Mucosa of descending colon (tissue), 3 donors: ENCODE measurements at regions not wholly inside any gene's neighbourhood (a gene's known extent, or its start where the extent isn't known, plus 50 kb on each side); places are given as distances from the start of the nearest gene placed in this dataset.
"Not testable (repeated sequence)": the region's sequence is repeated elsewhere in the genome, so short reads cannot be mapped to it uniquely, and the experiment has no call there.

Experiments used
- ATAC-seq: fragments of 200-7000 bp; cut with Tn5 transposase; one replicate; pipeline ENCODE4 v1.9.1; 2020; ENCODE audit warnings: mild to moderate bottlenecking, moderate library complexity
- DNase-seq, 3 donors: peaks; one replicate each; pipeline ENCODE4 v3.0.0-alpha.2; 2020
- H3K36me3 ChIP-seq: fragments of 200-600 bp; one replicate; pipeline ENCODE4 v1.8.0; 2021; ENCODE audit warnings: low read depth, mild to moderate bottlenecking
- H3K4me1 ChIP-seq: fragments of 200-600 bp; one replicate; pipeline ENCODE4 v1.8.0; 2021; ENCODE audit warnings: low read depth, mild to moderate bottlenecking
- H3K4me3 ChIP-seq: fragments of 200-600 bp; one replicate; pipeline ENCODE4 v1.8.0; 2021; ENCODE audit warnings: mild to moderate bottlenecking
- H3K9me3 ChIP-seq: fragments of 200-600 bp; one replicate; pipeline ENCODE4 v1.8.0; 2021; ENCODE audit warnings: mild to moderate bottlenecking
- CTCF ChIP-seq: fragments of 200-600 bp; IDR thresholded peaks from one replicate; pipeline ENCODE4 v1.8.0; 2022; ENCODE audit warnings: antibody characterized with exemption, mild to moderate bottlenecking
- intact Hi-C, 2 donors: fragments of 100-400 bp; cut with DNase I in 1 of 2; cut with micrococcal nuclease in 1 of 2; formaldehyde crosslinking; loops; one replicate each; pipeline versions ENCODE4 v1.11.0 to v1.11.1; 2022; cut with DNase I, micrococcal nuclease
- donor health status: DM: no; HTN: no; CAD: no; lungs with moderate emphysema.
- donor health status: DM: no; HTN: no; CAD: no.
- donor health status: DM: no; HTN: yes; CAD: no.

- ATAC-seq: no peak
- no peak for DNase-seq
- intact Hi-C loops: no loop called here
- H3K36me3 ChIP-seq: no peaks in the 10 kb centered on the region
- TF ChIP-seq CTCF: no peak
- no peaks in the 10 kb centered on the region for H3K4me1 ChIP-seq
- H3K9me3 ChIP-seq: no peaks in the 10 kb centered on the region
- H3K4me3 ChIP-seq: no peak overlapping the region
Measured at GRCh38 chrX:499870-500364, 113.2 kb upstream of the PPP2R3B start.

GRCh38 chrX:500481-501010, 113.8 kb upstream of the PPP2R3B start:
- no peak for DNase-seq
- intact Hi-C loops: no loop called here
- H3K36me3 ChIP-seq: no peaks in the 10 kb centered on the region
- H3K4me3 ChIP-seq: no peak overlapping the region
- ATAC-seq: no peak
- no peak for TF ChIP-seq CTCF
- H3K9me3 ChIP-seq: no peaks in the 10 kb centered on the region
- H3K4me1 ChIP-seq: no peaks in the 10 kb centered on the region

- no peak for ATAC-seq
- no peak overlapping the region for H3K4me3 ChIP-seq
- no peaks in the 10 kb centered on the region for H3K36me3 ChIP-seq
- H3K4me1 ChIP-seq: no peaks in the 10 kb centered on the region
- intact Hi-C loops: no loop called here
- no peaks in the 10 kb centered on the region for H3K9me3 ChIP-seq
- TF ChIP-seq CTCF: no peak
- DNase-seq: no peak
Measured at GRCh38 chrX:506341-506740, 119.6 kb upstream of the PPP2R3B start.

- Histone ChIP-seq H3K4me1 (no peaks in the 10 kb centered on the region), H3K9me3 (no peaks in the 10 kb centered on the region), H3K4me3 (no peak overlapping the region), H3K36me3 (no peaks in the 10 kb centered on the region)
- intact Hi-C loops: no loop called here
- DNase-seq (no peak), ATAC-seq (no peak)
- no peak for TF ChIP-seq CTCF
Measured at GRCh38 chrX:508163-508562, 121.5 kb upstream of the PPP2R3B start.

- H3K4me3 ChIP-seq, H3K4me1 ChIP-seq, ATAC-seq, intact Hi-C loops, DNase-seq, H3K9me3 ChIP-seq, H3K36me3 ChIP-seq: not testable (repeated sequence)
Measured at GRCh38 chrX:508821-509220, 121.8 kb upstream of the SHOX start.

GRCh38 chrX:511089-511488, 119.5 kb upstream of the SHOX start:
- H3K9me3 ChIP-seq, H3K4me1 ChIP-seq, DNase-seq, intact Hi-C loops, H3K4me3 ChIP-seq, H3K36me3 ChIP-seq, ATAC-seq: not testable (repeated sequence)

GRCh38 chrX:518319-518718, 112.3 kb upstream of the SHOX start:
- ATAC-seq (no peak), DNase-seq (no peak)
- Histone ChIP-seq H3K9me3 (no peaks in the 10 kb centered on the region), H3K4me1 (no peaks in the 10 kb centered on the region), H3K36me3 (no peaks in the 10 kb centered on the region), H3K4me3 (no peak overlapping the region)
- intact Hi-C loops: no loop called here
- no peak for TF ChIP-seq CTCF
